Stimulated activated memory B cell treated with anti-CD40 and anti-IgM and Interleukin-4, amounts not matched to agents 10 μg/mL and 1 μg/mL and 100 μg/mL, for 72 hours (primary cell): ENCODE measurements at regions not wholly inside any gene's neighbourhood (a gene's known extent, or its start where the extent isn't known, plus 50 kb on each side); places are given as distances from the start of the nearest gene placed in this dataset.

ENCODE experiments used
- ATAC-seq: fragments of 150-1000 bp; cut with Tn5 transposase; 2 replicates; pipeline ENCODE4 v1.10.0; 2021
- H3K27ac Mint-ChIP-seq: one replicate; pipeline ENCODE4 v1.8.0; 2022; ENCODE audit warnings: mild to moderate bottlenecking, mixed read lengths
- H3K27me3 Mint-ChIP-seq: one replicate; pipeline ENCODE4 v1.8.0; 2022; ENCODE audit warnings: mixed read lengths
- H3K36me3 Mint-ChIP-seq: one replicate; pipeline ENCODE4 v1.8.0; 2022; ENCODE audit warnings: mixed read lengths
- H3K4me1 Mint-ChIP-seq: one replicate; pipeline ENCODE4 v1.8.0; 2022; ENCODE audit warnings: mixed read lengths
- H3K4me3 Mint-ChIP-seq: one replicate; pipeline ENCODE4 v1.8.0; 2022; ENCODE audit warnings: mild to moderate bottlenecking, moderate library complexity, mixed read lengths
- H3K9me3 Mint-ChIP-seq: one replicate; pipeline ENCODE4 v1.8.0; 2022; ENCODE audit warnings: mixed read lengths

DNA sequence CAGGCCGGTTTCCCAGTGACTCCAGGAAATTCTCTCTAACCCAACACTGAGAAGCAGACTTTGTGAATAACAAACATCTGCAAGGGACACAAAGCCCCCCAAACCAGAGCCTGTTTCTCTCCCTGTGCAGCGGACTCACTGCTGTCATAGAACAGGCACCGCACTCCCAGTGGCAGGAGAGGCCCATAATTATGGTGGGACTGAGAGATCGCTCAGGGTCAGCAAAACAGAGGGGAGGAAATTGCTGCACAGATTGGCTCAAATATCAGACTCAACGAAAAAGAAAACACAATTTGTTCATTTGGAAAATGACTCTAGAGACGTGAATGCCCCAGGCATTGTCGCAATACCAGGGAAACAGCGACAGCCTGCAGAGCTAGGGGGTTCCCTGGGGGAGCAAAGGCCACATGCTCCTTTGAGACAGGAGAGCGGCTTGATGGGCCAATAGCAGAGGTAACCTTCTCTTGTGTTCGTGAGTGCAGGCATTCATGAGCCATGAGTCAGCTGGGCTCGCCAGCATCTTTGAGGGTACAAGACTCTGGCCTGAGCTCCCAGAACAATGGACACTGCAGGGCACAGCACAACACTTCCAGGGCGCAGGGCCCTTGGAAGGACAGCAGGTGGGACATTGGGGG lies 143.3 kb upstream of the KLHL29 start:
- no peak overlapping the region for H3K4me3 Mint-ChIP-seq
- no peaks in the 10 kb centered on the region for H3K27me3 Mint-ChIP-seq
- no peak overlapping the region for H3K27ac Mint-ChIP-seq
- no peaks in the 10 kb centered on the region for H3K9me3 Mint-ChIP-seq
- H3K36me3 Mint-ChIP-seq, result no peaks in the 10 kb centered on the region
- H3K4me1 Mint-ChIP-seq, result no peaks in the 10 kb centered on the region
- no peak for ATAC-seq

DNA sequence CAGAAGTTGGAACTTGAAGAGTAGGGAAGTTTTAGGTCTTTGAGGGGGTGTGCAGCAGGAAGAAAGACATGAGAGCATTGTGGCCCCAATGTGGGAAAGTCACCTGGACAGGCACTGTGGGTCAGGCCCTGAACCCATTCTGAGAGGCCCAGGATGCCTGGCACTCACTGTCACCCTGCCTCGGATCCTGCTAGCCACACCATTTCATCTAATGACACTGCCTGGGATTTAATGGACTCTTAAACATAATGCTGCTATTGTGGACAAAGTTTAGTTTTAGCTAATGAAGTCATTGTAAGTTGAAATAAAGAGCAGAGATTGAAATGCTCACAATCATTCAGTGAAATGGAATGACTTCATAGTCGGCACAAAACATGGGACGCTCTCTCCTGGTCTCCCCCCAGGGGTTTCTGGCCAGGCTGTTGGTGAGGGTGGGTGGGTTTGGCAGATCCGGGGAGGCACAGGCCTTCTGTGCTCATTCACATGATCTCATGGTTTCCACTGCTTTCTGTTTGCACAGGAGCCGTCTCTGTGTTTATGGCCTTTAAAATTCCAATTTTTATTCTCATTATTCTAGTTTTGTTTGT lies 141.8 kb upstream of the KLHL29 start:
- no peaks in the 10 kb centered on the region for H3K4me1 Mint-ChIP-seq
- H3K27ac Mint-ChIP-seq, result no peak overlapping the region
- no peak for ATAC-seq
- peaks cover 8% of the 10 kb centered on the region for H3K27me3 Mint-ChIP-seq
- H3K36me3 Mint-ChIP-seq, result no peaks in the 10 kb centered on the region
- no peaks in the 10 kb centered on the region for H3K9me3 Mint-ChIP-seq
- no peak overlapping the region for H3K4me3 Mint-ChIP-seq

DNA sequence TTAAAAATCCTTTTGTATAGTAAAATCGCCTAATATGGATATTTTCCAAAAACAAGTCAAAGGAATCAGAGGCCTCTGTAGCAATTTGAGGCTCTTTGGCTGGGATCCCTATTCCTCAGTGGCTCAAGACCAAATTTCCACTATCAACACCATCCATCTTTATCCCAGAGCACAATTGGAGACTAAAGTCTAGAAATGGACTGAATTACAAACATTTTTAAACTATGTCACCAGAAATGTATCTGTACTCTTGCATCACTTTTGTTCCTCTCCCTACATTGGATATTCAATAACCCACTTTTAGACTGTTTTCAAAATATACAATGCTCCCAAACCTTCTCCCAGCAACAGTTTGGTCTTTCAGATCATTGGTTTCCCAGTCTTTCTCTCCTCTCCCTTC lies 140.4 kb upstream of the KLHL29 start:
- no peaks in the 10 kb centered on the region for H3K4me1 Mint-ChIP-seq
- H3K36me3 Mint-ChIP-seq, result no peaks in the 10 kb centered on the region
- H3K9me3 Mint-ChIP-seq, result no peaks in the 10 kb centered on the region
- no peak for ATAC-seq
- H3K4me3 Mint-ChIP-seq, result no peak overlapping the region
- no peak overlapping the region for H3K27ac Mint-ChIP-seq
- peaks cover 13% of the 10 kb centered on the region for H3K27me3 Mint-ChIP-seq

DNA sequence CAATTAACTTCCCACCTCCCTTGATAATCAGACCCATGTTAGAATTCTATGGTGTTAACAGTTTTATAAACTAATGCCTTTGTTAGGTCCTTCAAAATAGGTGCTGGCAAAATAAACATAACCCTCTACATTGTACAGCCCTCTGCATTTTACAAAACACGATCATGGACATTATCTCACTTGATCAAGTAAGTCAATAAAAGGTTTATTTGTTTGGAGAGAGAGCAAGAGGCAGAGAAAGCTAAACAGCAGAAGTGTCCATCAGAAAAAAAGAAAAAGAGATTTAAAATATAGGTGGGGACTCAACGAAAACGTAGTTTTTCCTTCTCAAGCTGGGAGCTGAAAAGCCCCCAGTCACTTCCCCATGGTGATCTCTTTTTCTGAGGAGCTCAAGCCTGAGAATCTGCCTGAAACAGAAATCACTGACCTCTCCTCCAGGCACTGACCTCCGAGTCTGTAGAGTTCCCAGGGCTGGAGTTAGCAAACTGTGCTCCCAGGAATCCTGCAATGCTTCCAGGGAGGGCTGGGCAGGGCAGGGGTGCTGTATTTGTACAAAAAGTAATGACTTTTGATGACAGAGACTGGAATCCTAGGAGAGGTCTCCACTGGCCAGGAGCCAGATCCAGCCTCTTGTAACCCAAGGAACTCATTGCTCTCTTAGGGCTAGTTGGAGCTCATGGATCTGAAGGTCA lies 137.8 kb upstream of the KLHL29 start:
- no peak overlapping the region for H3K4me3 Mint-ChIP-seq
- H3K27me3 Mint-ChIP-seq, result peaks cover 36% of the 10 kb centered on the region

DNA sequence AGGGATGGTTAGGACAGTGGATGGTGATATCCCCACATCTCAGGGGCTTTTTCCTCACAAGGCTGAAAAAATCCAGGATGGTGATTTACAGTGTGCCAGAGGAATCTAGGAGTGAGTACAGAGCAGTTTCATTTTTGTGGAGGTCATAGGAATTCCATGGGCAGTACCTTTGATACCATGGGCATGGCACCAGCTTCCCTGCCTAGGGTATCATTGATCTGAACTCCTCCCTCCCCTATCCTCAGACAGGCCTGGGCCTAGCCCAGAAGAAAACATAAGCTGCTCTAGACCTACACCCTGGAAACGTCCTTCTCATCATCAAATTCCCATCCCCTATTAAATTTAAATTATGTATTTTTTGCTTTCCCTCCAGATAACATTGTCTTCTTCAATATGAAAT lies 136.3 kb upstream of the KLHL29 start:
- no peak overlapping the region for H3K4me3 Mint-ChIP-seq
- no peak for ATAC-seq
- H3K27ac Mint-ChIP-seq, result no peak overlapping the region
- H3K9me3 Mint-ChIP-seq, result no peaks in the 10 kb centered on the region
- H3K27me3 Mint-ChIP-seq, result peaks cover 45% of the 10 kb centered on the region
- no peaks in the 10 kb centered on the region for H3K4me1 Mint-ChIP-seq
- no peaks in the 10 kb centered on the region for H3K36me3 Mint-ChIP-seq

More for the DNA sequence above, 137.8 kb upstream of the KLHL29 start:
- Mint-ChIP-seq H3K27ac (no peak overlapping the region), H3K36me3 (no peaks in the 10 kb centered on the region), H3K9me3 (no peaks in the 10 kb centered on the region), H3K4me1 (no peaks in the 10 kb centered on the region)
- ATAC-seq, result no peak

DNA sequence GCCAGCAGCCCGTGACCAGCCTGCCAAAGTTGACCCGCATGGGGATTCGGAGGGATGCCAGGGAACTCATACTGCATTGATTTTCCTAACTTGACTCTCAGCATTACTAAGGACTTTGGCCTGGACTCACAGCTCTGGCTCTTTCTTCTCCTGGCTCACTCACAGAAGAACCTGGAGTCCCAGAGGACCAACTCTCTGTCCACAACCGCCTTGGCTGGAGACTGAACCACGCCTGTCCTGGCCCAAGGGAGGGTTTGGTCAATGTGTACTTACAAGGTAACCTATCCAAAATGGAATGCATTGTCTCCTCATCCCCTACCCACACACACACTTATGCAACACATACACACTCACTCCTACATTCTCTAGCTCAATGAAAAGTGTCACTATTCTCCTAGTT lies 135.6 kb upstream of the KLHL29 start:
- H3K4me1 Mint-ChIP-seq, result no peaks in the 10 kb centered on the region
- no peak overlapping the region for H3K27ac Mint-ChIP-seq
- ATAC-seq, result no peak
- H3K4me3 Mint-ChIP-seq, result no peak overlapping the region
- H3K36me3 Mint-ChIP-seq, result no peaks in the 10 kb centered on the region
- H3K9me3 Mint-ChIP-seq, result no peaks in the 10 kb centered on the region
- peaks cover 46% of the 10 kb centered on the region for H3K27me3 Mint-ChIP-seq

DNA sequence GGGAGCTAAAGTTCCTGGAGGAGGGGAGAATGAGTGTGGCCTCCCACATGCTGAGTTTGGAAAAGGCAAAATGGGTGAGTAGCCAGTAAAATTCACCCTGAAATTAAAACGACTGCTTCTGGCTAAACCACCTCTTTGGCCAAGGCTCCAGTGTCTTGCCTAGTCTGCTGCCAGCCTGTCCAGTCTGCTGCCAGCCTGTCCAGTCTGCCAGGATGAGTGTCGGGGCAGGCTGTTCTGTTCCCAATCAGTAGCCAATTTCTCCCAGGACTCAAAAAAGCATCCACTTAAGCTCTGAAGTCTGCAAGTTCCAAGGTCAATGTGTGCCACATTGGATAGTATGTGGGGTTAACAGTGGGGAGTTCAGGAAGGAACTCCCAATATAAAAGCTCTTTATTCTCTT lies 134.6 kb upstream of the KLHL29 start:
- no peak overlapping the region for H3K27ac Mint-ChIP-seq
- no peak overlapping the region for H3K4me3 Mint-ChIP-seq
- peaks cover 3% of the 10 kb centered on the region for H3K9me3 Mint-ChIP-seq
- peaks cover 51% of the 10 kb centered on the region for H3K27me3 Mint-ChIP-seq
- no peaks in the 10 kb centered on the region for H3K36me3 Mint-ChIP-seq
- ATAC-seq, result no peak
- no peaks in the 10 kb centered on the region for H3K4me1 Mint-ChIP-seq

DNA sequence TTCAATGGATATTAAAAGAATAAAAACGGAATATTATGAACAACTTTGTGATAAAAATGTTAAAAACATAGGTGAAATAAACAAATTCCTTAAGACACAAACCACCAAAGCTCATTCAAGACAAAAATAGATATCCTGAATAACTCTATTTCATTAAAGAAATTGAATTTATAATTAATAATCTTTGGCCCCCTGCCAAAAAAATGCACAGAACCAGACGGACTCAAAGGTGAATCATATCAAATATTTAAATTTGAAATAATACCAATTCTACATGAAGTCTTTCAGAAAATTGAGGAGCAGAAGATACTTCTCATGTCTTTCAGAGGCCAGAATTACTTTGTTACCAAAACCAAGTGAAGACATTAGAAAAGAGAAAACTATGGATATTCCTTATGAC lies 128.3 kb upstream of the KLHL29 start:
- H3K27me3 Mint-ChIP-seq, result peaks cover 27% of the 10 kb centered on the region
- no peak overlapping the region for H3K27ac Mint-ChIP-seq
- no peak overlapping the region for H3K4me3 Mint-ChIP-seq
- ATAC-seq, result no peak
- H3K36me3 Mint-ChIP-seq, result no peaks in the 10 kb centered on the region
- no peaks in the 10 kb centered on the region for H3K4me1 Mint-ChIP-seq
- H3K9me3 Mint-ChIP-seq, result peaks cover 4% of the 10 kb centered on the region

DNA sequence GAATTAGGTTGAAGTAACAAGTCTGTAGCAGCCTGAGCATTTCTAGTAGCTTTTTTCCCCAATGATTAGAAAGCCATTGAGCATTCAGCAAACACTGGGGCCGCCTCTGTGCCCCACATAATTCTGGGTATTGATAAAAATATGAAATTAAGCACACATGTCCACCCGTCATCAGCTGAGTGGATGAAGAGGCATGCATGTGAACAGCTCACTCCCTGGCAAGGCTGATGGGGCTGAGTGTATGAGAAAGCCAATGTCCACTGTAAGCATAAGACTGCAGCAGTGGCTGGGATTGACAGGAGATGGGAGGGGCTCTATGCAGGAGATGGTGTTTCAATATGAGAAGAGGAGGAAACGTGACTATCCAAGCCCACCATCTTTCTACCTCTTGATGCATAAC lies 124.4 kb upstream of the KLHL29 start:
- no peak for ATAC-seq
- no peak overlapping the region for H3K27ac Mint-ChIP-seq
- no peaks in the 10 kb centered on the region for H3K4me1 Mint-ChIP-seq

DNA sequence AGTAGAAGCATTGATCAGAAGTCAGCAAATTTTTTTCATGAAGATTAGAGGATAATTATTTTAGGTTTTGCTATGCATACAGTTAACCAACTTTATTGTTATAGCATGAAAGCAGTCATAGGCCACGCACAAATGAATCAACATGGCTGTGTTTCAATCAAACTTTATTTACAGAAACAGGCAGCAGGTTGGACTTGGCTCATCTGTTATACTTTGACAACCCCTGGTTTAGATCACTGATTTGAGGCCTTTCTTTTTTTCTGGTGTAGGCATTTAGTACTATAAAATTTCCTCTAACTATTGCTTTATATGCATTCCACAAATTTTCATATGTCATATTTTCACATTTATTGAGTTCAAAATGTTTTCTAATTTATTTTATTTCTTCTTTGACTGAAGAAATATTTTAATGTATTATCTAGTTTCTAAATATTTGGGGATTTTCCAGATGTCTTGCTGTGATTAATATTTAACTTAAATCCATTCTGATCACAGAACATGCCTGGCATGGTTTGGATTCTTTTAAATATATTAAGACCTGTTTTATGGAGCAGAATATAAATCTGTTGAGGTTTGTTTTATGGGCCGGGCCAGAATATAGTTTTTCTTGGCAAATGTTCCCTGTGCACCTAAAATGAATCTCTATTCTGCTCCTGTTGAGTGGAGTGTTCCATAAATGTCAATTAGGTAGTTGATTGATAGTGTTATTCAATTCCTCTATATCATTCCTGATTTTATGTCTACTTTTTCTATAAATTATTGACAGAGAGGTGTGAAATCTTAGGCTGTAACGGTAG lies 116.3 kb upstream of the KLHL29 start:
- no peaks in the 10 kb centered on the region for H3K36me3 Mint-ChIP-seq

More for the DNA sequence above, 124.4 kb upstream of the KLHL29 start:
- Mint-ChIP-seq H3K27me3 (peaks cover 8% of the 10 kb centered on the region), H3K36me3 (no peaks in the 10 kb centered on the region), H3K4me3 (no peak overlapping the region), H3K9me3 (no peaks in the 10 kb centered on the region)

DNA sequence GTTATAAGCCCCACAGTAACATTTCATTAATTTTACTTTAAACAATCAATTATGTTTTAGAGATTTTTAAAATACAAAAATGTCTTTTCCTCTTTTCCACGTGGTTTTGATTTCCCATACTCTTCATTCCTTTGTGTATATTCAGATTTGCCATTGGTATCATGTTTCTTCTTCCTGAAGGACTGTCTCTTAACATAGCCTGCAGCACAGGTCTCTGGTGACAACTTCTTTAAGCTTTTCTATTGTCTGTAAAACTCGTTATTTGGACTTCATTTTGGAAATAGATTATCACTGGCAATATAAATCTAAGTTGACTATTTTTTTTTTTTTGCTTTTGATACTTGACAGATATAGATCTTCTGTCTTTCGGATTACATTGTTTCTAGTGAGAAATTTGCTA lies 115.2 kb upstream of the KLHL29 start:
- Mint-ChIP-seq H3K4me3 (no peak overlapping the region), H3K9me3 (no peaks in the 10 kb centered on the region), H3K4me1 (no peaks in the 10 kb centered on the region), H3K27ac (no peak overlapping the region), H3K27me3 (no peaks in the 10 kb centered on the region), H3K36me3 (no peaks in the 10 kb centered on the region)
- ATAC-seq, result no peak

More for the DNA sequence above, 116.3 kb upstream of the KLHL29 start:
- no peak for ATAC-seq
- no peaks in the 10 kb centered on the region for H3K4me1 Mint-ChIP-seq
- H3K4me3 Mint-ChIP-seq, result no peak overlapping the region
- no peaks in the 10 kb centered on the region for H3K9me3 Mint-ChIP-seq
- H3K27me3 Mint-ChIP-seq, result no peaks in the 10 kb centered on the region
- no peak overlapping the region for H3K27ac Mint-ChIP-seq

DNA sequence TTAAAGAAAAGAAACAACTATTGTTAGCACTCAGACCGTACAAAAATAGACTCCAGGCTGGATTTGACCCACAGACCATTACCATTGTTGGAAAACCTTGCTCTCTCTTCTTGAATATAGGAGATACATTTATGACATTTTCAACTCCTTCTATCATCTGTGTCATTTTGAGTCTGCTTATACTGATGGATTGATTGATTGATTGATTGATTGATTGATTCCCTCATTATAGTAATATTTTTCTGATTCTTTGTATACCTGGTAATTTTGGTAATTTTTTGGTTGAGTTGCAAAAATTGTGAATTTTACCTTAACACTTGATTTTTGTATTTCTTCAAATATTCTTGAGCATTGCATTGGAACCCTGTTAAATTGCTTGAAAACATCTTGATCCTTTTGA lies 114.2 kb upstream of the KLHL29 start:
- Mint-ChIP-seq H3K36me3 (no peaks in the 10 kb centered on the region), H3K27ac (no peak overlapping the region), H3K4me3 (no peak overlapping the region), H3K4me1 (no peaks in the 10 kb centered on the region), H3K9me3 (no peaks in the 10 kb centered on the region), H3K27me3 (peaks cover 10% of the 10 kb centered on the region)
- no peak for ATAC-seq

DNA sequence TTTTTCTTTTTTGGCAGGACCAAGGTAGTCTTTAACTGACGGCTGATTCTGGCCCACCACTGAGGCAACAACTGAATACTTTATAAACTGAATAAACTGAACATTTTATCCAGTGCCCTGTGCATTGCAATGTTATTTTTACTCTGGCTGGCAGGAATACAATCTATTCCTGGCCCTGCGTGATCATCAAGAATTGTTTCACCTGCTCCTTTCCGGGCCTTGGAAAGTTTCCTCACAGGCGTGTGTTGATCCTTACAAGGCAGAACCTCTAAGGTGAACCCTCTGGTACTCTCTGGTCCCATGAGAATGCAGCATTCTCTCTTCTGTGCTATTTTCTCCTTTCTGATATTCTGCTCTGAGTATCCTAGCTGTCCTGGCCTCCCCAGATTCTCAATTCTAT lies 113.7 kb upstream of the KLHL29 start:
- H3K9me3 Mint-ChIP-seq, result no peaks in the 10 kb centered on the region

DNA sequence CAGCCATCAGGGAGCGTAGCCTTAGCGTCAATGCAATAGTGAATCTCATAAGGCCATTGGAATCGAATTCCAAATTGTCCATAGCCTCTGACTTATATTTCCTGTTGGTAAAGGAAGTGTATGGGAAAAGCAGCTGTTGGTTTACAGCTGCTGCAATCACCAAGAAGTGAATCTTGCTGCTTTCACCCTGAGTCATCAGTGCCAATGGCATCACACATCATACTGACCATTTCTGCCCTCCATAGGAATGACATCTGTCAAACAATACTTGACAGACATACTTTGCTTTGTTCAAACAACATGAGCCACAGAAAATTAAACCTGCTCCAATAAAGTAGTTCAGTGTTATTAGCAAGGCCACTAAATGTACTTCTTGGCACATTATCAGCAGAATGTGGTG lies 111.2 kb upstream of the KLHL29 start:
- H3K9me3 Mint-ChIP-seq, result no peaks in the 10 kb centered on the region
- no peaks in the 10 kb centered on the region for H3K4me1 Mint-ChIP-seq
- H3K36me3 Mint-ChIP-seq, result no peaks in the 10 kb centered on the region
- ATAC-seq, result no peak
- H3K27ac Mint-ChIP-seq, result no peak overlapping the region
- no peak overlapping the region for H3K4me3 Mint-ChIP-seq
- peaks cover 38% of the 10 kb centered on the region for H3K27me3 Mint-ChIP-seq

More for the DNA sequence above, 113.7 kb upstream of the KLHL29 start:
- no peak overlapping the region for H3K27ac Mint-ChIP-seq
- no peak overlapping the region for H3K4me3 Mint-ChIP-seq
- H3K36me3 Mint-ChIP-seq, result no peaks in the 10 kb centered on the region
- no peak for ATAC-seq
- peaks cover 14% of the 10 kb centered on the region for H3K27me3 Mint-ChIP-seq
- no peaks in the 10 kb centered on the region for H3K4me1 Mint-ChIP-seq

DNA sequence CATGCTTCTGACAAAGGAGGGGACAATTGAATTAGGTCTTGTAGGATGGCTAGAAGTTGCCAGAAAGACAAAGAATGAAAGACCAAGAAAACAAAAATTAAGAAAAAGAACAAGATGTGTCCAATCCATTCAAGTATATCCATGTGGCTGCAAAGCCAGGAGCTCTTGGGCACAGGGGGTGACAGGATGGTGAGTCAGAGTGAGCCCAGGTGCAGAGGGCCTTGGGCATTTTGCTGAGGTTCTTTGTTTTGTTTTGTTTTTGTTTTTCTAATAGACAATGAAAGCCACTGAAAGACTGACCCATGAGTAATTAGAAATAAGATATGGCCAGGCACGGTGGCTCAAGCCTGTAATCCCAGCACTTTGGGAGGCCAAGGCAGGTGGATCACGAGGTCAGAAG lies 104.6 kb upstream of the KLHL29 start:
- Mint-ChIP-seq H3K9me3 (peaks cover 3% of the 10 kb centered on the region), H3K27ac (no peak overlapping the region), H3K27me3 (peaks cover 34% of the 10 kb centered on the region), H3K4me3 (no peak overlapping the region), H3K4me1 (no peaks in the 10 kb centered on the region), H3K36me3 (no peaks in the 10 kb centered on the region)
- no peak for ATAC-seq
